ENCODE measurements at regions not wholly inside any gene's neighbourhood (a gene's known extent, or its start where the extent isn't known, plus 50 kb on each side); places are given as distances from the start of the nearest gene placed in this dataset.

DNA sequence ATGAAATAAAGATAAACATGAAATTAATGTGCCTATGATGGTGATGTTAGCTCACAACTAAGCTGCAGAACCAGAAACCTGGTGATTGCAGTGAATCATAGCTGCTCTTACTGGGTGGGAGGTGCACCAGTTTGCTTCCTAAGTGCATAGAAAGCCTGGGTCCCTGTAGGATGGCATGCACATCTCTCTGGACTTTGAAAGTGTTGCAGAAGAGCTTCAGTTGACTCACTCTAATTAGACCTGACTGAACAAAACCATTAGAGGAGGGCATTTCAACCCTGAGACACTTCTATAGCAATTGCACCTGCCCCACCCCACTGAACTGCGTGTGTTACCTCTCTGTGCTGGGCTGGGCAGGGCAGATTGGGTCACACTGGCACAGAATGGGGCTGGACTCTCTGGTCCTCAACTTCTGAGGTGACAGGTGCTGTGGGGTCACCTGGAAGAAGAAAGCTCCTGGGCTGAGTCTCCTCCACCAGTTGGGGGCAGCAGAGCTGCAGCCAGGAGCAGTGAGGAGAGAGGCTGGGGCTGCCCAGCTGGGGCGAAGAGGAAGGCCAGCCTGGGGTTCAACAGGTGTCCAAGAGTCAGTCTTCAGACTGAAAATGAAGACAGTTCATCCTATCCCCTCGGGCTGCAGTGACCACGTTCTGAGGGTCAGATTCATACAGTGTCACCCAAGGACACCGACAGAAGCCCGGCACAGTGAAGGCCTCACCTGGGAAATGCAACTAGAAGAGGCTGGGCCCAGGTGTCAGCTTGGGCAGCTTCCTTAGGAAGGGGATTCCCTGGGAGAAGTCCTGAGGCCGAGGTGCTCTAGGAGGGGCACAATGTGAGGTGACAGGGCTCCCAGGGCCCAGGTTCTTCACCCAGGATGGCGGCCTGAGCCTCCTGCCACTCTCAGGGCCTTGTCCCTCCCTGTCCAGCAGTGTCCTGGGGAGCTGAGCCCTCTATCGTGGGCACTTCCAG, 58.1 kb downstream of the GGTLC2 start:
- Histone ChIP-seq H3K27me3 (ENCODE audit: insufficient read depth, low read depth) (no peaks in the 10 kb centered on the region), H3K27ac (no peak overlapping the region), H2AFZ (ENCODE audit: low read depth) (no peak overlapping the region), H3K79me2 (ENCODE audit: insufficient read depth, low read depth) (no peaks in the 10 kb centered on the region), H3K4me2 (no peak overlapping the region), H3K4me3 (IDR thresholded peaks at IDR 0.05; ENCODE audit: insufficient read depth, low read depth, low read length) (no peak overlapping the region), H3K36me3 (ENCODE audit: insufficient read depth) (no peaks in the 10 kb centered on the region), H3K4me1 (ENCODE audit: low read depth, poor library complexity, severe bottlenecking) (no peaks in the 10 kb centered on the region), H3K9ac (no peak overlapping the region), H4K20me1 (ENCODE audit: insufficient read depth) (no peaks in the 10 kb centered on the region)
- TF ChIP-seq, protein P1, sequence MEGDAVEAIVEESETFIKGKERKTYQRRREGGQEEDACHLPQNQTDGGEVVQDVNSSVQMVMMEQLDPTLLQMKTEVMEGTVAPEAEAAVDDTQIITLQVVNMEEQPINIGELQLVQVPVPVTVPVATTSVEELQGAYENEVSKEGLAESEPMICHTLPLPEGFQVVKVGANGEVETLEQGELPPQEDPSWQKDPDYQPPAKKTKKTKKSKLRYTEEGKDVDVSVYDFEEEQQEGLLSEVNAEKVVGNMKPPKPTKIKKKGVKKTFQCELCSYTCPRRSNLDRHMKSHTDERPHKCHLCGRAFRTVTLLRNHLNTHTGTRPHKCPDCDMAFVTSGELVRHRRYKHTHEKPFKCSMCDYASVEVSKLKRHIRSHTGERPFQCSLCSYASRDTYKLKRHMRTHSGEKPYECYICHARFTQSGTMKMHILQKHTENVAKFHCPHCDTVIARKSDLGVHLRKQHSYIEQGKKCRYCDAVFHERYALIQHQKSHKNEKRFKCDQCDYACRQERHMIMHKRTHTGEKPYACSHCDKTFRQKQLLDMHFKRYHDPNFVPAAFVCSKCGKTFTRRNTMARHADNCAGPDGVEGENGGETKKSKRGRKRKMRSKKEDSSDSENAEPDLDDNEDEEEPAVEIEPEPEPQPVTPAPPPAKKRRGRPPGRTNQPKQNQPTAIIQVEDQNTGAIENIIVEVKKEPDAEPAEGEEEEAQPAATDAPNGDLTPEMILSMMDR (conservative IDR thresholded peaks at IDR 0.05; ENCODE audit: low read depth, low read length), result peak; percentile 54

DNA sequence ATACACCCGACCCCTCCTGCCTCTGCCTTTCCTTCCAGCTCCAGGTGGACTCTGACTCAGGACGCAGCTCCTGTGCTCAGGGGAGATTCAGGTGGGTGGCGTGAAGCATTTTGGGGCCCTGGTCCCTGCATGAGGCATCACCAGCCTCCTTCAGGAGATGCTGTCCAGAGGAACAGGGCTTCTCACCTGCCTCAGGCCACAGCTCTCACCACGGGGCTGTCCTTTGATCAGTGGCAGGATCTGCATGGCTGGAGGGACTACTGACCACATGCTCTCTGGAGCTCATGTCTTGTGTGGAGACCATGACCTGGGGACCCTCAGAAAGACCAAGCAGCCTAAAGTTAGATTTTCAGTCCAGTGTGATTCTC, 58.8 kb downstream of the GGTLC2 start:
- H3K27ac ChIP-seq, result no peak overlapping the region
- no peaks in the 10 kb centered on the region for H3K4me1 ChIP-seq (ENCODE audit: low read depth, poor library complexity, severe bottlenecking)
- TF ChIP-seq, protein P1 (conservative IDR thresholded peaks at IDR 0.05; ENCODE audit: low read depth, low read length), result no peak
- H3K27me3 ChIP-seq (ENCODE audit: insufficient read depth, low read depth), result no peaks in the 10 kb centered on the region
- no peak overlapping the region for H3K4me3 ChIP-seq (IDR thresholded peaks at IDR 0.05; ENCODE audit: insufficient read depth, low read depth, low read length)
- H2AFZ ChIP-seq (ENCODE audit: low read depth), result no peak overlapping the region
- no peaks in the 10 kb centered on the region for H3K36me3 ChIP-seq (ENCODE audit: insufficient read depth)
- no peak overlapping the region for H3K9ac ChIP-seq
- no peak overlapping the region for H3K4me2 ChIP-seq
- H3K79me2 ChIP-seq (ENCODE audit: insufficient read depth, low read depth), result no peaks in the 10 kb centered on the region
- H4K20me1 ChIP-seq (ENCODE audit: insufficient read depth), result no peaks in the 10 kb centered on the region

DNA sequence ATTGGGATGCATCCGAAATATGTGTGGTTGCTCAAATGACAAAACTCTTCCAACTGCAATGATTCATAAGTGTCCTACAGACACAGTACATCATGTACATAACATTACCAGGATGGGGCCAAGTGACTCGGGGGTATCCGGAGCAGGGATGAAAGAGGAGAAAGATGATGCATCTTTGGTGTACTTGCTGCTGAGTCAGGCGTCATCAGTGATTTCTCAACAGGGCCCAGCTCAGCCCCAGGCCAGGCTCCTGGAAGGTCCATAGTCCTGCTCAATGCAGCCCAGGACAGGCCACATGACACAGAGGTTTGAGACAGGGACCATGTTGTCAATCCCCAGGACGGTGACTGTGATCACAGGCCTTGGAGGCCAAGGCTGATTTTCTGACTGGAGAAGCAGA, 59.3 kb downstream of the GGTLC2 start:
- Histone ChIP-seq H3K4me1 (ENCODE audit: low read depth, poor library complexity, severe bottlenecking) (no peaks in the 10 kb centered on the region), H3K36me3 (ENCODE audit: insufficient read depth) (no peaks in the 10 kb centered on the region), H3K79me2 (ENCODE audit: insufficient read depth, low read depth) (no peaks in the 10 kb centered on the region), H3K4me2 (no peak overlapping the region), H3K9ac (no peak overlapping the region), H3K27ac (no peak overlapping the region), H3K27me3 (ENCODE audit: insufficient read depth, low read depth) (no peaks in the 10 kb centered on the region), H3K4me3 (IDR thresholded peaks at IDR 0.05; ENCODE audit: insufficient read depth, low read depth, low read length) (no peak overlapping the region), H4K20me1 (ENCODE audit: insufficient read depth) (no peaks in the 10 kb centered on the region), H2AFZ (ENCODE audit: low read depth) (no peak overlapping the region)
- TF ChIP-seq, protein P1 (conservative IDR thresholded peaks at IDR 0.05; ENCODE audit: low read depth, low read length), result no peak

DNA sequence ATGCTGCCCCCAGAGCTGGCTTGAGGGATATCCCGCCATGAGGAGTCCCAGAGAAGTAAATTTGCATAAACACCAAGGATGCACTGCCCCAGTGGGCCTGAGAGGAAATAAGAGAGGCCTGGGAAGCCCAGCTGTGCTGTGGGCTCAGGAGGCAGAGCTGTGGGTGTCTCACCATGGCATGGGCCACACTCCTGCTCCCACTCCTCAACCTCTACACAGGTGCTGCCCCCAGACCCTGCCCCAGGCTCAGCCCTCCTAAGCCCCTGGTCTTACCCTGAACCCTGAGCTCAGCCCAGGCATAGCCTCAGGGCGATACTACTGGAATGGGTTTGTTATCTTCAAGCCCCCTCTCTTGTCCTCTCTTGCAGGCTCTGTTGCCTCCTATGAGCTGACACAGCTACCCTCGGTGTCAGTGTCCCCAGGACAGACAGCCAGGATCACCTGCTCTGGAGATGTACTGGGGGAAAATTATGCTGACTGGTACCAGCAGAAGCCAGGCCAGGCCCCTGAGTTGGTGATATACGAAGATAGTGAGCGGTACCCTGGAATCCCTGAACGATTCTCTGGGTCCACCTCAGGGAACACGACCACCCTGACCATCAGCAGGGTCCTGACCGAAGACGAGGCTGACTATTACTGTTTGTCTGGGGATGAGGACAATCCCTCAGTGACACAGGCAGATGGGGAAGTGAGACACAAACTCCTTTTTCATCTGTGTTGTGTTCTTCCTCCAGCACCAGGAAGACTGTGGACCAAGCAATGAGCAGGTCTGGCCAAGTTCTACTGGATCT, 59.9 kb downstream of the GGTLC2 start:
- Histone ChIP-seq H3K4me1 (ENCODE audit: low read depth, poor library complexity, severe bottlenecking) (no peaks in the 10 kb centered on the region), H4K20me1 (ENCODE audit: insufficient read depth) (no peaks in the 10 kb centered on the region), H3K9ac (no peak overlapping the region), H2AFZ (ENCODE audit: low read depth) (no peak overlapping the region), H3K79me2 (ENCODE audit: insufficient read depth, low read depth) (no peaks in the 10 kb centered on the region), H3K27ac (no peak overlapping the region), H3K4me3 (IDR thresholded peaks at IDR 0.05; ENCODE audit: insufficient read depth, low read depth, low read length) (no peak overlapping the region), H3K4me2 (no peak overlapping the region), H3K36me3 (ENCODE audit: insufficient read depth) (no peaks in the 10 kb centered on the region), H3K27me3 (ENCODE audit: insufficient read depth, low read depth) (no peaks in the 10 kb centered on the region)
- TF ChIP-seq, protein P1 (conservative IDR thresholded peaks at IDR 0.05; ENCODE audit: low read depth, low read length), result no peak
